Parathyroid adenoma (tissue), 2 donors: ENCODE measurements at regions not wholly inside any gene's neighbourhood (a gene's known extent, or its start where the extent isn't known, plus 50 kb on each side); places are given as distances from the start of the nearest gene placed in this dataset.

Experiments used
- H2AFZ ChIP-seq: fragments of 300-600 bp; sonication (generic); one replicate; pipeline ENCODE4 v1.7.0; 2017; ENCODE audit warnings: antibody characterized with exemption, mild to moderate bottlenecking
- H3K27ac ChIP-seq: fragments of 300-600 bp; sonication (generic); one replicate; pipeline ENCODE4 v1.7.0; 2017
- H3K27me3 ChIP-seq: fragments of 300-600 bp; sonication (generic); one replicate; pipeline ENCODE4 v1.7.0; 2017; ENCODE audit warnings: low read length; ENCODE audit not compliant: control insufficient read depth, insufficient read depth
- H3K36me3 ChIP-seq: fragments of 300-600 bp; sonication (generic); one replicate; pipeline ENCODE4 v1.7.0; 2017; ENCODE audit warnings: low read length; ENCODE audit not compliant: control insufficient read depth, insufficient read depth
- H3K4me1 ChIP-seq: fragments of 300-600 bp; sonication (generic); one replicate; pipeline ENCODE4 v1.7.0; 2017; ENCODE audit warnings: control low read depth
- H3K4me2 ChIP-seq: fragments of 300-600 bp; sonication (generic); one replicate; pipeline ENCODE4 v1.7.0; 2017; ENCODE audit warnings: low read length
- H3K4me3 ChIP-seq: fragments of 300-600 bp; sonication (generic); one replicate; pipeline ENCODE4 v1.7.0; 2017; ENCODE audit warnings: low read depth, low read length
- H3K79me2 ChIP-seq: fragments of 300-600 bp; sonication (generic); one replicate; pipeline ENCODE4 v1.7.0; 2017; ENCODE audit warnings: control low read depth
- H3K9ac ChIP-seq: fragments of 300-600 bp; sonication (generic); one replicate; pipeline ENCODE4 v1.7.0; 2017; ENCODE audit warnings: mild to moderate bottlenecking
- H3K9me3 ChIP-seq: fragments of 300-600 bp; sonication (generic); one replicate; pipeline ENCODE4 v1.7.0; 2017; ENCODE audit warnings: low read length; ENCODE audit not compliant: control insufficient read depth
- CTCF ChIP-seq: fragments of 300-600 bp; sonication (generic); IDR thresholded peaks from one replicate; pipeline ENCODE4 v1.7.0; 2017; ENCODE audit warnings: antibody characterized with exemption, mild to moderate bottlenecking
- donor health status: primary hyperparathyroidism.

GRCh38 chr1:187433598-187433997 lies 604.8 kb downstream of the PLA2G4A start:
- Histone ChIP-seq H3K79me2 (no peaks in the 10 kb centered on the region), H3K9me3 (no peaks in the 10 kb centered on the region), H3K4me1 (no peaks in the 10 kb centered on the region), H3K27me3 (no peaks in the 10 kb centered on the region), H2AFZ (no peak overlapping the region), H3K4me3 (no peak overlapping the region), H3K9ac (no peak overlapping the region), H3K4me2 (no peak overlapping the region), H3K36me3 (no peaks in the 10 kb centered on the region), H3K27ac (no peak overlapping the region)
- TF ChIP-seq CTCF, result no peak

- Histone ChIP-seq H3K4me3 (no peak overlapping the region), H3K9ac (no peak overlapping the region), H3K9me3 (no peaks in the 10 kb centered on the region), H3K27me3 (no peaks in the 10 kb centered on the region), H3K27ac (no peak overlapping the region), H3K4me2 (no peak overlapping the region), H3K79me2 (no peaks in the 10 kb centered on the region), H2AFZ (no peak overlapping the region), H3K36me3 (no peaks in the 10 kb centered on the region), H3K4me1 (no peaks in the 10 kb centered on the region)
- TF ChIP-seq CTCF, result no peak
Measured at GRCh38 chr1:187442603-187443002, 613.9 kb downstream of the PLA2G4A start.

GRCh38 chr1:187443939-187444338 lies 615.2 kb downstream of the PLA2G4A start:
- Histone ChIP-seq H3K4me3 (no peak overlapping the region), H3K79me2 (no peaks in the 10 kb centered on the region), H3K36me3 (no peaks in the 10 kb centered on the region), H3K9ac (no peak overlapping the region), H3K9me3 (no peaks in the 10 kb centered on the region), H3K27ac (no peak overlapping the region), H2AFZ (no peak overlapping the region), H3K4me2 (no peak overlapping the region), H3K27me3 (no peaks in the 10 kb centered on the region), H3K4me1 (no peaks in the 10 kb centered on the region)
- TF ChIP-seq CTCF, result no peak

- Histone ChIP-seq H3K9ac (no peak overlapping the region), H3K9me3 (no peaks in the 10 kb centered on the region), H3K27me3 (no peaks in the 10 kb centered on the region), H3K4me1 (no peaks in the 10 kb centered on the region), H3K4me2 (no peak overlapping the region), H2AFZ (no peak overlapping the region), H3K4me3 (no peak overlapping the region), H3K79me2 (no peaks in the 10 kb centered on the region), H3K36me3 (no peaks in the 10 kb centered on the region), H3K27ac (no peak overlapping the region)
- no peak for TF ChIP-seq CTCF
Measured at GRCh38 chr1:187445066-187445465, 616.3 kb downstream of the PLA2G4A start.

- no peaks in the 10 kb centered on the region for H3K9me3 ChIP-seq
- H3K36me3 ChIP-seq, result no peaks in the 10 kb centered on the region
- H3K27me3 ChIP-seq, result no peaks in the 10 kb centered on the region
- H3K4me1 ChIP-seq, result no peaks in the 10 kb centered on the region
- H3K27ac ChIP-seq, result no peak overlapping the region
- no peak overlapping the region for H3K9ac ChIP-seq
- no peaks in the 10 kb centered on the region for H3K79me2 ChIP-seq
- H3K4me3 ChIP-seq, result no peak overlapping the region
- no peak overlapping the region for H2AFZ ChIP-seq
- no peak overlapping the region for H3K4me2 ChIP-seq
- TF ChIP-seq CTCF, result no peak
Measured at GRCh38 chr1:187451238-187451637, 622.5 kb downstream of the PLA2G4A start.
